Panc1 (cell line): ENCODE measurements at regions not wholly inside any gene's neighbourhood (a gene's known extent, or its start where the extent isn't known, plus 50 kb on each side); places are given as distances from the start of the nearest gene placed in this dataset.

ENCODE experiments used
- ATAC-seq: fragments of 200-7000 bp; cut with Tn5 transposase; 2 replicates; pipeline ENCODE4 v1.9.1; 2020; ENCODE audit warnings: mild to moderate bottlenecking, moderate library complexity
- BruUV-seq: library from RNA; stranded (reverse); fragments of 400-500 nt; replicated peaks from 2 replicates; lab custom pipeline; 2021; lab: Mats Ljungman, UMichigan
- CTCF ChIA-PET: fragments of 300-600 bp; sonication (Branson Sonifier 250); formaldehyde crosslinking; loops from one replicate; lab custom pipeline; 2022; ENCODE audit warnings: antibody characterized with exemption; lab: Charles Lee
- POLR2A ChIA-PET: fragments of 300-600 bp; sonication (Branson Sonifier 250); formaldehyde crosslinking; loops from one replicate; lab custom pipeline; 2022; ENCODE audit warnings: antibody characterized with exemption; lab: Charles Lee
- DNase-seq: peaks from one replicate; pipeline ENCODE4 v3.0.0-alpha.2; 2010; ENCODE audit warnings: low read depth, low spot score
- H3K27ac ChIP-seq: 2 replicates; pipeline ENCODE4 v1.5.1; 2011; ENCODE audit warnings: mild to moderate bottlenecking, low read length, inconsistent platforms
- H3K27me3 ChIP-seq: fragments of 200-500 bp; sonication (Bioruptor generic); 2 replicates; pipeline ENCODE4 v1.6.0; 2014; ENCODE audit warnings: low read length, inconsistent platforms; ENCODE audit not compliant: control insufficient read depth, insufficient read depth
- H3K36me3 ChIP-seq: fragments of 200-500 bp; sonication (Bioruptor generic); 2 replicates; pipeline ENCODE4 v1.5.1; 2014; ENCODE audit warnings: inconsistent platforms, mild to moderate bottlenecking, low read length, moderate library complexity; ENCODE audit not compliant: control insufficient read depth, insufficient read depth
- H3K4me1 ChIP-seq: 2 replicates; pipeline ENCODE4 v1.5.1; 2011; ENCODE audit warnings: inconsistent platforms, mild to moderate bottlenecking, low read length, moderate library complexity; ENCODE audit not compliant: control insufficient read depth, insufficient read depth
- H3K4me3 ChIP-seq, 2 experiments: 2 replicates each; pipeline ENCODE4 v1.5.1; 2011 to 2012; ENCODE audit warnings: low read depth in 2 of 2, low read length in 2 of 2, mild to moderate bottlenecking in 2 of 2, inconsistent platforms in 1 of 2, moderate library complexity in 1 of 2
- H3K9me3 ChIP-seq: fragments of 200-500 bp; sonication (Bioruptor generic); 2 replicates; pipeline ENCODE4 v1.5.1; 2014; ENCODE audit warnings: low read depth, mild to moderate bottlenecking, inconsistent platforms, low read length, moderate library complexity; ENCODE audit not compliant: control insufficient read depth, insufficient read depth
- CTCF ChIP-seq: fragments of 450-650 bp; IDR thresholded peaks from 2 replicates; pipeline ENCODE4 v1.5.1; 2017; ENCODE audit warnings: mild to moderate bottlenecking
- POLR2AphosphoS5 ChIP-seq: IDR thresholded peaks from 2 replicates; pipeline ENCODE4 v1.6.1; 2012; ENCODE audit warnings: mild to moderate bottlenecking, low read depth, low read length, moderate library complexity
- REST ChIP-seq, 2 experiments: IDR thresholded peaks; 2 replicates each; pipeline ENCODE4 v1.6.1; 2011 to 2012; ENCODE audit warnings: low read depth in 2 of 2, control low read depth in 1 of 2, low read length in 1 of 2, mild to moderate bottlenecking in 1 of 2, moderate library complexity in 1 of 2; ENCODE audit not compliant: insufficient read depth in 1 of 2
- SIN3A ChIP-seq: IDR thresholded peaks from 2 replicates; pipeline ENCODE4 v1.6.1; 2012; ENCODE audit warnings: low read depth, mild to moderate bottlenecking, low read length, moderate library complexity, borderline replicate concordance; ENCODE audit not compliant: insufficient read depth
- TCF7L2 ChIP-seq: IDR thresholded peaks from 2 replicates; pipeline ENCODE4 v1.6.1; 2011; ENCODE audit warnings: mild to moderate bottlenecking, low read depth, low read length, inconsistent platforms
- in situ Hi-C: cut with HindIII; loops from 2 replicates; pipeline ENCODE4 v1.10.0; 2016; ENCODE audit warnings: low sequenced_read_pairs, low pct_unique_long_range_greater_than_20kb
- intact Hi-C: fragments of 100-400 bp; cut with micrococcal nuclease; formaldehyde crosslinking; loops from one replicate; pipeline ENCODE4 v1.10.0; 2022; ENCODE audit not compliant: unreplicated experiment

GRCh38 chr13:103312467-103312866 is 246.2 kb upstream of the SLC10A2 start:
- ChIA-PET CTCF (no interaction called here), POLR2A (no interaction called here)
- Histone ChIP-seq H3K9me3 (no peaks in the 10 kb centered on the region), H3K4me1 (no peaks in the 10 kb centered on the region), H3K36me3 (no peaks in the 10 kb centered on the region), H3K27ac (no peak overlapping the region), H3K4me3 (no peak overlapping the region), H3K27me3 (no peaks in the 10 kb centered on the region)
- intact Hi-C loops (no loop called here), in situ Hi-C loops (no loop called here)
- no TSS peak for BruUV-seq
- TF ChIP-seq SIN3A, result no peak
- no peak for TF ChIP-seq POLR2AphosphoS5
- no peak for TF ChIP-seq REST (IDR thresholded peaks at IDR 0.05; ENCODE audit: insufficient read depth in 1 of 2, low read depth in 2 of 2, low read length in 1 of 2)
- no peak for TF ChIP-seq TCF7L2
- DNase-seq, result no peak
- ATAC-seq, result no peak

- POLR2A ChIA-PET, result no interaction called here
- in situ Hi-C loops (no loop called here), intact Hi-C loops (no loop called here)
- H3K36me3 ChIP-seq, result no peaks in the 10 kb centered on the region
- H3K4me3 ChIP-seq, result no peak overlapping the region
- DNase-seq (no peak), ATAC-seq (no peak)
- no peaks in the 10 kb centered on the region for H3K27me3 ChIP-seq
- no peaks in the 10 kb centered on the region for H3K9me3 ChIP-seq
- TF ChIP-seq CTCF, result no peak
- TF ChIP-seq TCF7L2, result no peak
- TF ChIP-seq REST (IDR thresholded peaks at IDR 0.05; ENCODE audit: insufficient read depth in 1 of 2, low read depth in 2 of 2, low read length in 1 of 2), result no peak
- TF ChIP-seq SIN3A, result no peak
- TF ChIP-seq POLR2AphosphoS5, result no peak
- no peaks in the 10 kb centered on the region for H3K4me1 ChIP-seq
- BruUV-seq, result no TSS peak
- CTCF ChIA-PET, result no interaction called here
- no peak overlapping the region for H3K27ac ChIP-seq
Measured at GRCh38 chr13:103308667-103309066, 242.4 kb upstream of the SLC10A2 start.
